Skeletal muscle tissue (tissue), 3 donors: ENCODE measurements at regions not wholly inside any gene's neighbourhood (a gene's known extent, or its start where the extent isn't known, plus 50 kb on each side); places are given as distances from the start of the nearest gene placed in this dataset.

Experiments
- H3K27ac ChIP-seq: one replicate; pipeline ENCODE4 v1.7.0; 2013; ENCODE audit warnings: mild to moderate bottlenecking, low read depth, low read length, inconsistent platforms
- H3K27me3 ChIP-seq, 3 donors: one replicate each; pipeline ENCODE4 v1.7.0; 2013; ENCODE audit warnings: low read length in 3 of 3; ENCODE audit not compliant: control insufficient read depth in 3 of 3, insufficient read depth in 3 of 3
- H3K36me3 ChIP-seq, 3 donors: one replicate each; pipeline ENCODE4 v1.7.0; 2013; ENCODE audit warnings: low read length in 3 of 3; ENCODE audit not compliant: control insufficient read depth in 3 of 3, insufficient read depth in 3 of 3
- H3K4me1 ChIP-seq, 3 donors: one replicate each; pipeline ENCODE4 v1.7.0; 2013; ENCODE audit warnings: low read length in 3 of 3, mild to moderate bottlenecking in 3 of 3; ENCODE audit not compliant: control insufficient read depth in 3 of 3, insufficient read depth in 3 of 3
- H3K4me3 ChIP-seq, 3 donors: one replicate each; pipeline ENCODE4 v1.7.0; 2013; ENCODE audit warnings: low read length in 3 of 3
- H3K9ac ChIP-seq, 3 donors: one replicate each; pipeline ENCODE4 v1.7.0; 2013; ENCODE audit warnings: low read length in 3 of 3, mild to moderate bottlenecking in 3 of 3, moderate library complexity in 2 of 3, low read depth in 1 of 3
- H3K9me3 ChIP-seq, 3 donors: one replicate each; pipeline ENCODE4 v1.7.0; 2013; ENCODE audit warnings: low read length in 3 of 3; ENCODE audit not compliant: control insufficient read depth in 3 of 3
- donor health status: Osteomylitis.

DNA sequence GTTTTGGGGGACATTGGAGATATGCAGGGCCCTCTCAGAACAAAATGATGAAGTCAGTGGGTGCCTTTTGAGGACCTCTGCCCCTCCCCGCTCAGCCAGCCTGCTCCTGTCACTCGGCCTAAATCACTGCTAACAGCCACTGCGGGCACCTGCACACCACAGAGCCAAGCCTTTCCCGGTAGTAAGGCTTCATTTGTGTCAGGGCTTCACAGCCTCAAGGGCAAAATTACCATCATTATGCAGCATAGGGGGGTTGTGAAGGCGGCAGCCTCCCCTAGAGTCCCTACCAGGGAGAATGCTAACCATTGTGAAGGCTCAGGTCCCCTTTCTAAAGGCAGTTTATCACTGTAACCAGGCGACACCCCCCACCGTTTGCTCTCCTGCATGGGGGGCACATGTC, 519.8 kb upstream of the MYT1L start:
- H3K27ac ChIP-seq, result no peak overlapping the region
- no peak overlapping the region for H3K9ac ChIP-seq
- peaks cover 20 to 34% (median 33%) of the 10 kb centered on the region in 3 donors for H3K4me1 ChIP-seq
- no peaks in the 10 kb centered on the region for H3K36me3 ChIP-seq
- no peak overlapping the region for H3K4me3 ChIP-seq
- H3K9me3 ChIP-seq, result no peaks in the 10 kb centered on the region
- no peaks in the 10 kb centered on the region for H3K27me3 ChIP-seq

DNA sequence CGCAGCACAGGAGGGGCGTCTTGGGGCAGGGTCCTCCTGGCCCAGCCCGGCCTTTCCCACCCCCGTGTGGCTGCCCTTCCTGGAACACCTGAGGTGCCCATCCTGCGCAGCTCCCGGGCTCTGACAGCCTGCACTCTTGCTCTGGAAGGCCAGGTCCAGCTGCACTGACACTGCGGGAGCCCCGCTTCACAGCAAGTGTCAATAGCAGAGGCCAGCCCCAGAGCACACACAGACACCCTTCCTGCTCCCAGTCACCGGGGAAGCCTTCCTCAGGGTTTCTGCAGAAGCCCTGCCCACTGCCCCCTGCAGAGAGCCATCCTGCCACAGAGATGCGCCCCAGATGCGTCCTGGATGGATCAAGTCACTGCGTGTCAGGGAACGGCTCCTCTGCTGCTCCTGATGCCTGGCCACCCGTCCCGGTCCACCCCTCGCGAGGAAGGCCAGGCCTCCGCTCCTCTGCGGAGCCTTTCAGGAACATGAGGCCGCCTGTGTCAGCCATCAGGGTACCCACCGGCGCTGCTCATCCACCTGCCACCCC, 519.2 kb upstream of the MYT1L start:
- Histone ChIP-seq H3K27ac (no peak overlapping the region), H3K4me3 (no peak overlapping the region), H3K36me3 (no peaks in the 10 kb centered on the region), H3K27me3 (no peaks in the 10 kb centered on the region), H3K9ac (no peak overlapping the region), H3K9me3 (no peaks in the 10 kb centered on the region), H3K4me1 (peaks cover 22 to 36% (median 35%) of the 10 kb centered on the region in 3 donors)

DNA sequence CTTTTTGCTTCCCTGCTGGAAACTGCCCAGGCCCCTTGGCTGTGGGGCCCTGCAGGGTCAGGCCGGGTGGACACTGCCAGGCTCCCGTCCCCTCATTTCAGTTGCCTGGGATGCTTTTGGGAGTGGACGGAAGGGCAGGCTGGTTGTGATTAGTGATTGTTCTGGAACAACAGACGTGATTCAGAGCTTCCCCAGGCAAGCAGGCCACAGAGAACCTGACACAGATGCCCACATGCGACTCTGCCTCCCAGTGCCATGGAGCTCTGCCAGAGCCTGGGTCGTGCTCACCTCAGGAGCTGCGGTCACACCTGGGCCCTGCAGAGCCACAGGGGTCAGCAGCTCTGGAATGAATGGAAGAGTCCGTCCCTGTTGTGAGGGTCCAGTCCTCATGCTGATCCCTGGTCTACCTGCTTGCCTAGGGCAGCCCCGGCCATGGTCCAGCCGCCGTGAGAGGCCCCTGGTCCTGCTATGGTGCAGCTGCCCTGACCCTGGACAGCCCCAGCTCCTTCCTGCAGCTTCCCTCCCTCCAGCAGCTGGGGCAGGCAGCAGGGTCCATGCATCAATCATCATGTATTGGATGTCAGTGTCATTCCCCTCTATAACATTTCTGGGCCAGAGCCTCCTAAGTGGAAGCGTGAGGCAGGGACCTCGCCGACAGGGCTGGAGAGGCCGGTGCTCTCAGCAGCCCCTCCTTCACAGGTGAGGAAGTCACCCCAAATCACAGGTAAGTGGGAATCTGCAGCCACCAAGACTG, 518.6 kb upstream of the MYT1L start:
- H3K9me3 ChIP-seq, result no peaks in the 10 kb centered on the region
- H3K27me3 ChIP-seq, result no peaks in the 10 kb centered on the region
- no peaks in the 10 kb centered on the region for H3K36me3 ChIP-seq
- H3K4me3 ChIP-seq, result no peak overlapping the region
- H3K9ac ChIP-seq, result no peak overlapping the region
- H3K27ac ChIP-seq, result no peak overlapping the region
- H3K4me1 ChIP-seq, result peaks cover 22 to 36% (median 35%) of the 10 kb centered on the region in 3 donors

DNA sequence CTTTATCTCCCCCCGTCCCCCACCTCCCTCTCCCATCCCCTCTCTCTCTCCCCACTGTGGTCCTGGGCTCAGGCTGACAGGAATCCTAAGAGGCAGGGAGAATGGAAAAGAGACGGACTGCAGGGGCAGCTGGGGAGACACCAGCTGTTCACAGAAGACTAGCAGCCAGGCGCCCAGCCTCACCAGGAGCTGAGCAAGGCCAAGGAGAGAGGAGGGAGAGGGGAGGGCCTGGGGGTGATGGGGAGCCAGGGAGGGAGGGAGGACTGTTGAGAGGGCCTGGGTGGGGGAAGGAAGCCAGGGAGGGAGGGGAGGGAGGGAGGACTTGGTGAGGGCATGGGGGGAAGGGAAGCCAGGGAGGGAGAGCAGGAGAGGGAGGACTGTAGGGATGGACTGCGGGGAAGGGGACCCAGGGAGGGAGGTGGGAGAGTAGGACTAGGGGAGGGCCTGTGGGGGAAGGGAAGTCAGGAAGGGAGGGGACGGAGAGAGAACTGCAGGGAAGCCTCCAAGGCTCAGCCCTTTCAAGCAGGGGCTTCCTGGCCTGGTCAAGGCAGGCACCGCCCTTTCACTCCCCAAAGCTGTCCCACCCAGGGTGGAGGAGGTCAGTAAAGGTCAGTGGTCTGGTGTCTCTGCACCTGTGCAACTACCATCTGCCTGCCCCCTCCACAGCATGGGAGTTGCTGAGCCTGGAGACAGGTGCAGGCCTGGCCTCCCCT, 517.7 kb upstream of the MYT1L start:
- Histone ChIP-seq H3K27ac (no peak overlapping the region), H3K36me3 (no peaks in the 10 kb centered on the region), H3K4me1 (peaks cover 22 to 36% (median 35%) of the 10 kb centered on the region in 3 donors), H3K9me3 (no peaks in the 10 kb centered on the region), H3K4me3 (no peak overlapping the region), H3K9ac (no peak overlapping the region), H3K27me3 (no peaks in the 10 kb centered on the region)

DNA sequence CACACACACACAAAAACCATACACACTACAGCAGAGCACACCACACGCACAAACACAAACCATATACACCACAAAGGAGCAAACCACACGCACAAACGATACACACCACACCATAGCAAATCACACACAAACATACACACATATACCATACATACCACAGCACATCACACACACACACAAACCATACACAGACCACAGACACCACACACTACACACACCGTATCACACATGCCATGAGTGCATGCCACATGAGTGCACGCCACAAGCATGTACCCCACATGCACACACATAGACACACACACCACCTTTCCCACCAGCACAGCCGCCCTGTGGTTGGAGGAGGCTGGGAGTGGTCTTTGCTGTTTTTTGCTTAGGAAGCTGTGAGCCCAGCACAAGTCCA, 517.1 kb upstream of the MYT1L start:
- Histone ChIP-seq H3K9me3 (no peaks in the 10 kb centered on the region), H3K4me1 (peaks cover 22 to 35% (median 34%) of the 10 kb centered on the region in 3 donors), H3K27me3 (no peaks in the 10 kb centered on the region), H3K4me3 (no peak overlapping the region), H3K27ac (no peak overlapping the region), H3K36me3 (no peaks in the 10 kb centered on the region), H3K9ac (no peak overlapping the region)

- no peaks in the 10 kb centered on the region for H3K9me3 ChIP-seq
- no peaks in the 10 kb centered on the region for H3K36me3 ChIP-seq
- peak overlapping the region; percentile 82 for H3K27ac ChIP-seq
- H3K4me3 ChIP-seq, result peak overlapping the region; percentile 10 to 54 (median 29)
- H3K4me1 ChIP-seq, result peaks cover 22 to 35% (median 28%) of the 10 kb centered on the region in 3 donors
- H3K27me3 ChIP-seq, result no peaks in the 10 kb centered on the region
- peak overlapping the region; percentile 50 to 82 (median 65) for H3K9ac ChIP-seq
Measured at GRCh38 chr2:2847209-2847676, 516.2 kb upstream of the MYT1L start.

DNA sequence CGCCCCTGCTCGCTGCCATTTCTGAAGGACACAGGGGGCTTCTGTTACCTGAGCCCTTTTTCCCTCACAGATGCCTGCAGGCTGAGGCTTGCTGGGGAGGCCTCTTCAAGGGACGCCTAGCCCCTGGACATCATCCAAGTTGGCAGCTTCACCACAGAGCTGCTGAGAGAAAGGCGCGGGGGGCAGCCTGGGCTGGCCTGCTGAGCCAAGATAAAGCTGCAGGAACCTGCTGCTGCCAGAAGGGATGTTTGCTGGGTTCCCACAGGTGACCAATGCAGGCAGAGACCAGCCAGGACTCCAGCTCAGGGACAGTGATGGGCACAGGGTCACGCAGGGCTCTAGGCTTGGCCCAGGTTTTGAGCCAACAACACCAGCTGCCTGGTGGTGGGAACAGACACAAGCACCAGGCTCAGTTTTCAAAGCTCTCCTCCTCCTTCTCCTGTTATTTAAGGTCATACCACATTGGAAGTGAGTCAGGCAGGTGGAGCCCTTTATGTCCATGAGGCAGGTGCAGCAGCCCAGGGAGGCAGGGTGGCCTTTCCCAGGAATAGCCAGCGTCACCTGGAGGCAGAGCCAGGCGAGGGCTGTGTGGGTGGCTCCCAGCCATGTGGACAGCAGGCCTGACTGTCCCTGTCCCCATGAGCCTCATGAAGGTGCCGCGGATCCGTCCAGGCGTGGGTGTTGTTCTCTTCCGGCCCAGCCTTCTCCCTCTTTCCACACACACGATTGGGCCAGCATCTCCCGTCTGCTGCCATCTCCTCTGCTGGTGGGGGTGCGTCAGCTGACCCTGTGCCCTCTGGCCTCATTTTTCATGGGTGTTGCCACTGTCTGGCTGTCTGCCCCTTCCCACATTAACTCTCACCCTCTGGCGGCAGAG, 515.5 kb upstream of the MYT1L start:
- H3K27ac ChIP-seq, result peak overlapping the region; percentile 82
- H3K4me3 ChIP-seq, result peak overlapping the region in 2 of 3 donors; percentile 29 to 52
- no peaks in the 10 kb centered on the region for H3K36me3 ChIP-seq
- no peaks in the 10 kb centered on the region for H3K27me3 ChIP-seq
- H3K9ac ChIP-seq, result peak overlapping the region; percentile 50 to 82 (median 65)
- no peaks in the 10 kb centered on the region for H3K9me3 ChIP-seq
- H3K4me1 ChIP-seq, result peaks cover 22 to 31% (median 28%) of the 10 kb centered on the region in 3 donors

- Histone ChIP-seq H3K36me3 (no peaks in the 10 kb centered on the region), H3K4me3 (no peak overlapping the region), H3K4me1 (peaks cover 22 to 31% (median 28%) of the 10 kb centered on the region in 3 donors), H3K27ac (peak overlapping the region; percentile 82), H3K27me3 (no peaks in the 10 kb centered on the region), H3K9ac (peak overlapping the region in 1 of 3 donors; percentile 82), H3K9me3 (no peaks in the 10 kb centered on the region)
Measured at GRCh38 chr2:2845806-2846315, 514.8 kb upstream of the MYT1L start.

- Histone ChIP-seq H3K27me3 (no peaks in the 10 kb centered on the region), H3K9ac (no peak overlapping the region), H3K9me3 (no peaks in the 10 kb centered on the region), H3K4me3 (no peak overlapping the region), H3K27ac (no peak overlapping the region), H3K36me3 (no peaks in the 10 kb centered on the region), H3K4me1 (peaks cover 26 to 33% (median 28%) of the 10 kb centered on the region in 3 donors)
Measured at GRCh38 chr2:2845267-2845666, 514.2 kb upstream of the MYT1L start.
